DOHH2 (cell line): ENCODE measurements at regions not wholly inside any gene's neighbourhood (a gene's known extent, or its start where the extent isn't known, plus 50 kb on each side); places are given as distances from the start of the nearest gene placed in this dataset.

ENCODE experiments used
- EZH2phosphoT487 ChIP-seq: fragments of 200-600 bp; sonication (generic); IDR thresholded peaks from 2 replicates; pipeline ENCODE4 v1.6.1; 2017; ENCODE audit warnings: borderline replicate concordance, mild to moderate bottlenecking, antibody characterized with exemption, low read length, moderate library complexity, mixed read lengths
- TF ChIP-seq, protein P1 (sequence below): fragments of 200-600 bp; sonication (generic); IDR thresholded peaks from one replicate; pipeline ENCODE4 v1.5.1; 2014; ENCODE audit warnings: antibody characterized with exemption, mild to moderate bottlenecking, low read depth, low read length; ENCODE audit not compliant: poor library complexity, severe bottlenecking

DNA sequence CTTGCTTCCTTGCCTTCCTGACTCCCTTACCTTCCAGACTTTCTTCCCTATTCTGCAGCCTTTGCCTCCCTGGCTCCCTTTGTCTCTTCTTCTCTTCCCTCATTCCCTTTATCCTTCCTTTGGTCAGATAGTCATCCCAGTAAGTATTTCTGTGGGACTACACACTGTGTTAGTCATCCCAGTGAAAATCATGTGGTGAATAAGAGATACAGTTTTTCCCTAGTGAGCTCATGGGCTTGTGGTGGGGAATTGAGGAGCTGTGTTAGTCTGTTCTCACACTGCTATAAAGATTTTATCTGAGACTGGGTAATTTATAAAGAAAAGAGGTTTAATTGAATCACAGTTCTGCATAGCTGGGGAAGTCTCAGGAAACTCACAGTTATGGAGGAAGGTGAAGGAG is 109.8 kb upstream of the EDIL3 start:
- TF ChIP-seq, protein P1, sequence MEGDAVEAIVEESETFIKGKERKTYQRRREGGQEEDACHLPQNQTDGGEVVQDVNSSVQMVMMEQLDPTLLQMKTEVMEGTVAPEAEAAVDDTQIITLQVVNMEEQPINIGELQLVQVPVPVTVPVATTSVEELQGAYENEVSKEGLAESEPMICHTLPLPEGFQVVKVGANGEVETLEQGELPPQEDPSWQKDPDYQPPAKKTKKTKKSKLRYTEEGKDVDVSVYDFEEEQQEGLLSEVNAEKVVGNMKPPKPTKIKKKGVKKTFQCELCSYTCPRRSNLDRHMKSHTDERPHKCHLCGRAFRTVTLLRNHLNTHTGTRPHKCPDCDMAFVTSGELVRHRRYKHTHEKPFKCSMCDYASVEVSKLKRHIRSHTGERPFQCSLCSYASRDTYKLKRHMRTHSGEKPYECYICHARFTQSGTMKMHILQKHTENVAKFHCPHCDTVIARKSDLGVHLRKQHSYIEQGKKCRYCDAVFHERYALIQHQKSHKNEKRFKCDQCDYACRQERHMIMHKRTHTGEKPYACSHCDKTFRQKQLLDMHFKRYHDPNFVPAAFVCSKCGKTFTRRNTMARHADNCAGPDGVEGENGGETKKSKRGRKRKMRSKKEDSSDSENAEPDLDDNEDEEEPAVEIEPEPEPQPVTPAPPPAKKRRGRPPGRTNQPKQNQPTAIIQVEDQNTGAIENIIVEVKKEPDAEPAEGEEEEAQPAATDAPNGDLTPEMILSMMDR = no peak
- no peak for TF ChIP-seq EZH2phosphoT487
